H9 (cell line): ENCODE measurements at regions not wholly inside any gene's neighbourhood (a gene's known extent, or its start where the extent isn't known, plus 50 kb on each side); places are given as distances from the start of the nearest gene placed in this dataset.

Experiments used
- DNase-seq: peaks from one replicate; pipeline ENCODE4 v3.0.0-alpha.2; 2017
- H2AFZ ChIP-seq: one replicate; pipeline ENCODE4 v1.6.1; 2013; ENCODE audit warnings: mild to moderate bottlenecking, low read length, control low read depth, moderate library complexity
- H2AK5ac ChIP-seq: 2 replicates; pipeline ENCODE4 v1.6.1; 2013; ENCODE audit warnings: low read length, control low read depth, mixed read lengths; ENCODE audit not compliant: insufficient read length
- H2BK120ac ChIP-seq: one replicate; pipeline ENCODE4 v1.6.1; 2013; ENCODE audit warnings: low read depth, mild to moderate bottlenecking, low read length, control low read depth, inconsistent platforms; ENCODE audit not compliant: poor library complexity, severe bottlenecking
- H2BK12ac ChIP-seq: 2 replicates; pipeline ENCODE4 v1.6.1; 2013; ENCODE audit warnings: low read length, control low read depth, mixed read lengths, low read depth; ENCODE audit not compliant: insufficient read length
- H2BK15ac ChIP-seq: 2 replicates; pipeline ENCODE4 v1.6.1; 2013; ENCODE audit warnings: low read depth, low read length, control low read depth
- H2BK20ac ChIP-seq: one replicate; pipeline ENCODE4 v1.6.1; 2013; ENCODE audit warnings: low read depth, mild to moderate bottlenecking, low read length, control low read depth, inconsistent platforms; ENCODE audit not compliant: poor library complexity, severe bottlenecking
- H2BK5ac ChIP-seq: 2 replicates; pipeline ENCODE4 v1.6.1; 2013; ENCODE audit warnings: low read length, control low read depth, mixed read lengths; ENCODE audit not compliant: insufficient read length
- H3K14ac ChIP-seq: 2 replicates; pipeline ENCODE4 v1.6.1; 2013; ENCODE audit warnings: low read length, control low read depth; ENCODE audit not compliant: insufficient read depth
- H3K18ac ChIP-seq: 2 replicates; pipeline ENCODE4 v1.6.1; 2013; ENCODE audit warnings: low read depth, mild to moderate bottlenecking, mixed read lengths, low read length, control low read depth; ENCODE audit not compliant: insufficient read length
- H3K23ac ChIP-seq: 2 replicates; pipeline ENCODE4 v1.6.1; 2013; ENCODE audit warnings: low read length, control low read depth, mixed read lengths, low read depth; ENCODE audit not compliant: insufficient read length
- H3K23me2 ChIP-seq: 2 replicates; pipeline ENCODE4 v1.6.1; 2013; ENCODE audit warnings: low read depth, mild to moderate bottlenecking, mixed read lengths, low read length, control low read depth; ENCODE audit not compliant: insufficient read length, poor library complexity, severe bottlenecking
- H3K27ac ChIP-seq: 2 replicates; pipeline ENCODE4 v1.5.1; 2013; ENCODE audit warnings: low read length, control low read depth, mixed read lengths, low read depth; ENCODE audit not compliant: insufficient read length
- H3K27me3 ChIP-seq: 2 replicates; pipeline ENCODE4 v1.6.1; 2013; ENCODE audit warnings: low read length, control low read depth, inconsistent platforms; ENCODE audit not compliant: insufficient read depth
- H3K4ac ChIP-seq: 2 replicates; pipeline ENCODE4 v1.6.1; 2013; ENCODE audit warnings: low read depth, mild to moderate bottlenecking, control low read depth, inconsistent platforms, low read length, moderate library complexity
- H3K4me1 ChIP-seq: 2 replicates; pipeline ENCODE4 v1.6.1; 2013; ENCODE audit warnings: low read length, control low read depth, inconsistent platforms; ENCODE audit not compliant: insufficient read depth
- H3K4me2 ChIP-seq: 2 replicates; pipeline ENCODE4 v1.6.1; 2013; ENCODE audit warnings: low read length, control low read depth, mixed read lengths; ENCODE audit not compliant: insufficient read length, insufficient read depth
- H3K56ac ChIP-seq: 2 replicates; pipeline ENCODE4 v1.6.1; 2013; ENCODE audit warnings: low read depth, mild to moderate bottlenecking, mixed read lengths, low read length, control low read depth; ENCODE audit not compliant: insufficient read length
- H3K79me1 ChIP-seq: 2 replicates; pipeline ENCODE4 v1.6.1; 2013; ENCODE audit warnings: low read depth, mild to moderate bottlenecking, moderate library complexity, low read length, control low read depth, inconsistent platforms; ENCODE audit not compliant: insufficient read depth, poor library complexity, severe bottlenecking
- H3K79me2 ChIP-seq: 2 replicates; pipeline ENCODE4 v1.6.1; 2013; ENCODE audit warnings: low read length, control low read depth, inconsistent platforms; ENCODE audit not compliant: insufficient read depth
- H3K9ac ChIP-seq: 2 replicates; pipeline ENCODE4 v1.6.1; 2013; ENCODE audit warnings: low read length, control low read depth, mixed read lengths; ENCODE audit not compliant: insufficient read length; ENCODE audit errors: extremely low read depth
- H3K9me3 ChIP-seq: one replicate; pipeline ENCODE4 v1.6.1; 2013; ENCODE audit warnings: low read depth, low read length, inconsistent platforms; ENCODE audit not compliant: control insufficient read depth
- H3T11ph ChIP-seq: one replicate; pipeline ENCODE4 v1.6.1; 2013; ENCODE audit warnings: mild to moderate bottlenecking, low read length, control low read depth, inconsistent platforms
- H4K20me1 ChIP-seq: one replicate; pipeline ENCODE4 v1.6.1; 2013; ENCODE audit not compliant: control insufficient read depth, insufficient read length, insufficient read depth
- H4K5ac ChIP-seq: 2 replicates; pipeline ENCODE4 v1.6.1; 2013; ENCODE audit warnings: low read depth, mild to moderate bottlenecking, mixed read lengths, low read length, control low read depth; ENCODE audit not compliant: insufficient read length
- H4K8ac ChIP-seq: replicated peaks from 2 replicates; pipeline ENCODE4 v1.6.1; 2013; ENCODE audit warnings: low read length, control low read depth, mixed read lengths, low read depth; ENCODE audit not compliant: insufficient read length
- H4K91ac ChIP-seq: 2 replicates; pipeline ENCODE4 v1.6.1; 2013; ENCODE audit warnings: low read depth, mild to moderate bottlenecking, moderate library complexity, mixed read lengths, low read length, control low read depth; ENCODE audit not compliant: insufficient read length
- H3K27ac Mint-ChIP-seq, 3 experiments: 2 replicates in 2 of 3; 3 replicates in 1 of 3; pipeline ENCODE4 v1.8.0; 2020 to 2021; ENCODE audit warnings: mixed read lengths in 3 of 3, mild to moderate bottlenecking in 1 of 3, moderate library complexity in 1 of 3
- H3K27me3 Mint-ChIP-seq: 2 replicates; pipeline ENCODE4 v1.8.0; 2021; ENCODE audit warnings: low read depth, mild to moderate bottlenecking, moderate library complexity, mixed read lengths
- H3K36me3 Mint-ChIP-seq, 3 experiments: 2 replicates in 2 of 3; 3 replicates in 1 of 3; pipeline ENCODE4 v1.8.0; 2020 to 2021; ENCODE audit warnings: low read depth in 3 of 3, mixed read lengths in 3 of 3; ENCODE audit not compliant: insufficient read depth in 1 of 3
- H3K4me1 Mint-ChIP-seq, 2 experiments: 2 replicates each; pipeline ENCODE4 v1.8.0; 2020; ENCODE audit warnings: mixed read lengths in 2 of 2
- H3K4me3 Mint-ChIP-seq, 2 experiments: 2 replicates in 1 of 2; 3 replicates in 1 of 2; pipeline ENCODE4 v1.8.0; 2020 to 2021; ENCODE audit warnings: mild to moderate bottlenecking in 2 of 2, mixed read lengths in 2 of 2, moderate library complexity in 1 of 2
- H3K9me3 Mint-ChIP-seq, 2 experiments: 2 replicates in 1 of 2; 3 replicates in 1 of 2; pipeline ENCODE4 v1.8.0; 2020; ENCODE audit warnings: mild to moderate bottlenecking in 2 of 2, mixed read lengths in 2 of 2, moderate library complexity in 1 of 2
- WGBS: extraction: QIAGEN DNeasy Blood & Tissue Kit; methylation state at CpG from one replicate; pipeline ENCODE4 v1.1.7; 2013; ENCODE audit warnings: missing lambda C conversion rate, low lambda C conversion rate, mixed read lengths; ENCODE audit not compliant: insufficient read length; ENCODE audit errors: extremely low coverage; 5-methylcytosine and 5-hydroxymethylcytosine counted together
- TF ChIP-seq, protein P1 (sequence below): fragments of 200-600 bp; sonication (generic); conservative IDR thresholded peaks from 3 replicates; pipeline ENCODE4 v1.8.0; 2021; ENCODE audit warnings: antibody characterized with exemption, mild to moderate bottlenecking

DNA sequence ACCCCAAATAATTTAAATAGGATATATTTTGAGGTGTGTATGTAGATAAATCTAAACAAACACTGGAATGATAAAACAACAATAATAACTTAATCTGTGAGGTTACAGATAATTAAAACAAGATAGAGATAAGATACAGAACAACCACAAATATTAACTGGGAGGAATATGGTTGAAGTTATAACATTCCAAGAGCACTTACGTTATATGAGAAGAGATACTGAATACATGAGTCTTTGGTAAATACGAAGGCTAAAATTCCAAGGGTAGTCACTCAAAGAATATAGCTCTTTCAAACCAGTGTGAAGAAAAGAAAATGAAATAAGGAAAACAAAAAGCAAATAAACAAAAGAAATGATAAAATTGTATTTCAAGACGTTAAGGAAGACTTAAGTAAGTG is 76.0 kb upstream of the MYO3A start:
- no peaks in the 10 kb centered on the region for H3K27me3 ChIP-seq
- no peak overlapping the region for H4K5ac ChIP-seq
- H3K9ac ChIP-seq: no peak overlapping the region
- no peak overlapping the region for H3K4me3 Mint-ChIP-seq
- no peak overlapping the region for H3K27ac ChIP-seq
- no peaks in the 10 kb centered on the region for H3K79me1 ChIP-seq
- no peak overlapping the region for H2BK5ac ChIP-seq
- TF ChIP-seq, protein P1, sequence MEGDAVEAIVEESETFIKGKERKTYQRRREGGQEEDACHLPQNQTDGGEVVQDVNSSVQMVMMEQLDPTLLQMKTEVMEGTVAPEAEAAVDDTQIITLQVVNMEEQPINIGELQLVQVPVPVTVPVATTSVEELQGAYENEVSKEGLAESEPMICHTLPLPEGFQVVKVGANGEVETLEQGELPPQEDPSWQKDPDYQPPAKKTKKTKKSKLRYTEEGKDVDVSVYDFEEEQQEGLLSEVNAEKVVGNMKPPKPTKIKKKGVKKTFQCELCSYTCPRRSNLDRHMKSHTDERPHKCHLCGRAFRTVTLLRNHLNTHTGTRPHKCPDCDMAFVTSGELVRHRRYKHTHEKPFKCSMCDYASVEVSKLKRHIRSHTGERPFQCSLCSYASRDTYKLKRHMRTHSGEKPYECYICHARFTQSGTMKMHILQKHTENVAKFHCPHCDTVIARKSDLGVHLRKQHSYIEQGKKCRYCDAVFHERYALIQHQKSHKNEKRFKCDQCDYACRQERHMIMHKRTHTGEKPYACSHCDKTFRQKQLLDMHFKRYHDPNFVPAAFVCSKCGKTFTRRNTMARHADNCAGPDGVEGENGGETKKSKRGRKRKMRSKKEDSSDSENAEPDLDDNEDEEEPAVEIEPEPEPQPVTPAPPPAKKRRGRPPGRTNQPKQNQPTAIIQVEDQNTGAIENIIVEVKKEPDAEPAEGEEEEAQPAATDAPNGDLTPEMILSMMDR: no peak
- WGBS: no CpG with 5 or more reads among the region's 3 CpGs
- H3K56ac ChIP-seq: no peak overlapping the region
- no peaks in the 10 kb centered on the region for H4K20me1 ChIP-seq
- H3K9me3 Mint-ChIP-seq: peaks cover 0 to under 1% of the 10 kb centered on the region in 2 experiments; a peak in 1 of 5 replicates
- H3K36me3 Mint-ChIP-seq: no peaks in the 10 kb centered on the region
- H3K23ac ChIP-seq: no peak overlapping the region
- no peak overlapping the region for H2BK12ac ChIP-seq
- no peak overlapping the region for H3K14ac ChIP-seq
- no peak overlapping the region for H4K8ac ChIP-seq
- H2AK5ac ChIP-seq: no peak overlapping the region
- no peak overlapping the region for H2AFZ ChIP-seq
- H3K4me2 ChIP-seq: no peak overlapping the region
- no peaks in the 10 kb centered on the region for H3K4me1 ChIP-seq
- no peak overlapping the region for H2BK120ac ChIP-seq
- no peaks in the 10 kb centered on the region for H3K9me3 ChIP-seq
- no peaks in the 10 kb centered on the region for H3K27me3 Mint-ChIP-seq
- no peak for DNase-seq
- no peak overlapping the region for H3K18ac ChIP-seq
- no peak overlapping the region for H2BK15ac ChIP-seq
- H3K23me2 ChIP-seq: no peaks in the 10 kb centered on the region
- H3K79me2 ChIP-seq: no peaks in the 10 kb centered on the region
- no peak overlapping the region for H2BK20ac ChIP-seq
- no peak overlapping the region for H3K4ac ChIP-seq
- H3K27ac Mint-ChIP-seq: no peak overlapping the region
- peaks cover 3 to 4% of the 10 kb centered on the region in 2 experiments; a peak in 2 of 4 replicates for H3K4me1 Mint-ChIP-seq
- no peak overlapping the region for H4K91ac ChIP-seq
- H3T11ph ChIP-seq: no peak overlapping the region
